CD8-positive, alpha-beta memory T cell (primary cell): ENCODE measurements at regions not wholly inside any gene's neighbourhood (a gene's known extent, or its start where the extent isn't known, plus 50 kb on each side); places are given as distances from the start of the nearest gene placed in this dataset.

Source experiments
- CTCF ChIA-PET: fragments of 350-600 bp; sonication (Branson Sonifier 250); formaldehyde crosslinking; loops from one replicate; lab custom pipeline; 2021; ENCODE audit warnings: antibody characterized with exemption; lab: Charles Lee
- POLR2A ChIA-PET: fragments of 350-600 bp; sonication (Branson Sonifier 250); formaldehyde crosslinking; loops from one replicate; lab custom pipeline; 2021; ENCODE audit warnings: antibody characterized with exemption; lab: Charles Lee
- DNase-seq, 5 donors: peaks; one replicate each; pipeline versions ENCODE4 v3.0.0 to v3.0.0-alpha.2; 2020 to 2022; ENCODE audit warnings: mixed read lengths in 1 of 5
- H3K27ac ChIP-seq: one replicate; pipeline ENCODE4 v1.7.0; 2013; ENCODE audit warnings: low read depth, mild to moderate bottlenecking, low read length, moderate library complexity
- H3K27me3 ChIP-seq: 2 replicates; pipeline ENCODE4 v1.7.0; 2013; ENCODE audit warnings: low read length, mild to moderate bottlenecking; ENCODE audit not compliant: insufficient read depth, poor library complexity, severe bottlenecking
- H3K36me3 ChIP-seq: 2 replicates; pipeline ENCODE4 v1.7.0; 2013; ENCODE audit warnings: mild to moderate bottlenecking, low read length, moderate library complexity; ENCODE audit not compliant: insufficient read depth
- H3K4me1 ChIP-seq: 2 replicates; pipeline ENCODE4 v1.7.0; 2013; ENCODE audit warnings: mild to moderate bottlenecking, low read length, moderate library complexity; ENCODE audit not compliant: insufficient read depth
- H3K4me3 ChIP-seq: 2 replicates; pipeline ENCODE4 v1.7.0; 2013; ENCODE audit warnings: mild to moderate bottlenecking, low read length
- H3K9me3 ChIP-seq: 2 replicates; pipeline ENCODE4 v1.7.0; 2013; ENCODE audit warnings: mild to moderate bottlenecking, low read length
- H3K27ac Mint-ChIP-seq, 8 donors: one replicate each; pipeline ENCODE4 v1.8.0; 2020 to 2021; ENCODE audit warnings: mixed read lengths in 8 of 8, mild to moderate bottlenecking in 6 of 8, inconsistent platforms in 3 of 8, moderate library complexity in 3 of 8
- H3K27me3 Mint-ChIP-seq, 2 donors: one replicate each; pipeline ENCODE4 v1.8.0; 2020 to 2021; ENCODE audit warnings: mixed read lengths in 2 of 2, mild to moderate bottlenecking in 1 of 2, moderate library complexity in 1 of 2
- H3K36me3 Mint-ChIP-seq, 3 donors: one replicate each; pipeline ENCODE4 v1.8.0; 2020 to 2021; ENCODE audit warnings: mixed read lengths in 3 of 3, inconsistent platforms in 1 of 3, mild to moderate bottlenecking in 1 of 3
- H3K4me1 Mint-ChIP-seq, 3 donors: one replicate each; pipeline ENCODE4 v1.8.0; 2020 to 2021; ENCODE audit warnings: mixed read lengths in 3 of 3, inconsistent platforms in 1 of 3, mild to moderate bottlenecking in 1 of 3
- H3K4me3 Mint-ChIP-seq, 7 donors: one replicate each; pipeline ENCODE4 v1.8.0; 2020 to 2021; ENCODE audit warnings: mixed read lengths in 7 of 7, mild to moderate bottlenecking in 6 of 7, moderate library complexity in 4 of 7, inconsistent platforms in 2 of 7
- H3K9me3 Mint-ChIP-seq, 5 donors: one replicate each; pipeline ENCODE4 v1.8.0; 2020 to 2022; ENCODE audit warnings: mixed read lengths in 5 of 5, mild to moderate bottlenecking in 3 of 5, moderate library complexity in 2 of 5, inconsistent platforms in 1 of 5

DNA sequence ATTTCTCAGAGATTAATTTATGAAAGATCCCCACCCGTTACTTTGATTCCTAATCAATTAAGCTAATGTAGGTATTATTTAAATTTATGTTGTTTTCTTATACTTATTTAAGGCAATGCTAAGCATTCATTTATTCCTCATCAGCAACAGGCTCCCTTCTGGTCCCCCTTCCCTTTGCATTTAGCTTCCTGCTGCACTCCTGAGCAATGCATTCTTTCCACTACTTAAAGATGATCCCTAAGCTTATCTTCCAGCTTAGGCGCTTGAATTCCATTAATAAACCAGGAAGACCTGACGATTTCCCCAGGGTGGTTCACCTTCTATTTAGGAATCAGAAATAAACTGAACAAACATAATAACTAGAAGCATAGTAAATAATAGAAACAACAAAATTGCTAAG lies 1003.1 kb downstream of the FSTL5 start:
- no peak overlapping the region for H3K4me3 Mint-ChIP-seq
- Histone ChIP-seq H3K4me3 (no peak overlapping the region), H3K27ac (no peak overlapping the region), H3K4me1 (no peaks in the 10 kb centered on the region), H3K27me3 (no peaks in the 10 kb centered on the region), H3K36me3 (no peaks in the 10 kb centered on the region), H3K9me3 (no peaks in the 10 kb centered on the region)
- ChIA-PET POLR2A (no interaction called here), CTCF (no interaction called here)
- H3K9me3 Mint-ChIP-seq = peaks cover 7 to 12% (median 11%) of the 10 kb centered on the region in 5 donors
- DNase-seq = no peak
- H3K27me3 Mint-ChIP-seq = no peaks in the 10 kb centered on the region
- H3K36me3 Mint-ChIP-seq = no peaks in the 10 kb centered on the region
- no peaks in the 10 kb centered on the region for H3K4me1 Mint-ChIP-seq
- H3K27ac Mint-ChIP-seq = peak overlapping the region in 1 of 8 donors; percentile 50

DNA sequence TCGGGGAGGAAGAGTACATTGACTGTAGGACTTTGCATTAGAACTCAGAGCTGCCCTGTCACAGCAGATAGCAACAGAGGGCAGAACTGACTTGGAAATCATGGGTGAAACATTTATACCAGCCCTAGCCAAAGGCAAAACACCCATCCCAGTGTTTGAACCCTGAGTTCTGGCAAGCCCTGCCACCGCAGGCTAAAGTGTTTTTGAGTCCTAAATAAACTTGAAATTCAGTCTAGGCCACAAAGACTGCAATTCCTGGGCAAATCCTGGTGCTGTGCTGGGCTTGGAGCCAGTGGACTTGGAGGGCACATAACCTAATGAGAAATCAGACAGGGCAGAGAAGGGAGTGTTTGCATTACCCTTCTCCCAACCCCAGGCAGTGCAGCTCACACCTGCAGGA lies 1015.7 kb downstream of the FSTL5 start:
- Histone ChIP-seq H3K27ac (no peak overlapping the region), H3K4me1 (no peaks in the 10 kb centered on the region), H3K4me3 (no peak overlapping the region), H3K9me3 (no peaks in the 10 kb centered on the region), H3K36me3 (no peaks in the 10 kb centered on the region), H3K27me3 (no peaks in the 10 kb centered on the region)
- ChIA-PET POLR2A (no interaction called here), CTCF (no interaction called here)
- Mint-ChIP-seq H3K27ac (no peak overlapping the region), H3K27me3 (no peaks in the 10 kb centered on the region), H3K4me3 (no peak overlapping the region), H3K4me1 (no peaks in the 10 kb centered on the region), H3K36me3 (no peaks in the 10 kb centered on the region), H3K9me3 (peaks cover 5 to 20% (median 16%) of the 10 kb centered on the region in 5 donors)
- no peak for DNase-seq

DNA sequence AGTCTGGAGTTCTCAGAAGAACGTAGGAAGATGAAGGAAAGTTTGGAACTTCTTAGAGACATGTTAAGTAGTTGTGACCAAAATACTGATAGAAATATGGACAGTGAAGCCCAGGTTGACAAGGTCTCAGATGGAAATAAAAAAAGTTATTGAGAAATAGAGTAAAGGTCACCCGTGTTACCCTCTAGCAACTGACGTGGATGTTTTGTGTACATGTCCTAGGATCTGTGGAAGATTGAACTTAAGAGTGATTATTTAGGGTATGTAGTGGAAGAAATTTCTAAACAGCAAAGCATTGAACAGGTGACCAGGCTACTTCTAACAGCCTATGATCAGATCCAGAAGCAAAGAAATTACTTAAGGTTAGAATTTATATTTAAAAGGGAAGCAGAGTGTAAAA lies 1020.4 kb downstream of the FSTL5 start:
- ChIA-PET POLR2A (no interaction called here), CTCF (no interaction called here)
- no peak overlapping the region for H3K27ac ChIP-seq
- Mint-ChIP-seq H3K4me1 (no peaks in the 10 kb centered on the region), H3K36me3 (no peaks in the 10 kb centered on the region), H3K27ac (no peak overlapping the region), H3K9me3 (peaks cover 10 to 46% (median 15%) of the 10 kb centered on the region in 5 donors), H3K27me3 (no peaks in the 10 kb centered on the region), H3K4me3 (no peak overlapping the region)
- H3K4me3 ChIP-seq = no peak overlapping the region
- H3K4me1 ChIP-seq = no peaks in the 10 kb centered on the region
- no peak for DNase-seq
- H3K27me3 ChIP-seq = no peaks in the 10 kb centered on the region
- no peaks in the 10 kb centered on the region for H3K36me3 ChIP-seq
- no peaks in the 10 kb centered on the region for H3K9me3 ChIP-seq

DNA sequence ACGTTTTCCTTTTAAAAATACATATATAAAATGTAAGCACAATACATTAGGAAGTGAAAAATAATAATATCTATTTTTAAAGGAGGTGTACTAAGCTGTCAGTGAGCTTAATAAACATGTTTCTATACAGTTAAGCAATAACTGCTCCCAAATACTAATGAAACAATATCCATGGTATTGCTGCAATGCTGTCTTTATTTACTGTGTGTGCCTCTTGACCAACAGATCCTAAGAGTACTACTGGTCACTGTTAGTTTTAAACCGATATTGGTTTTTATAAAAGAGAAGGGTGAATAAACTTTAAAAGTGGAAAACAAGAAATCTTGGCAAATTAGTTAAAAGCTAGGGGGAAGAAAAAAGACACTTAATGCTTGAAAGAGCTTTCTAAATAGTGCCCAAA lies 1029.0 kb downstream of the FSTL5 start:
- Mint-ChIP-seq H3K27me3 (no peaks in the 10 kb centered on the region), H3K9me3 (peaks cover under 1 to 40% (median 14%) of the 10 kb centered on the region in 5 donors), H3K4me1 (no peaks in the 10 kb centered on the region), H3K36me3 (peaks cover 0 to 2% (median 0%) of the 10 kb centered on the region in 3 donors), H3K27ac (no peak overlapping the region), H3K4me3 (no peak overlapping the region)
- no peaks in the 10 kb centered on the region for H3K27me3 ChIP-seq
- no peak for DNase-seq
- POLR2A ChIA-PET = no interaction called here
- H3K27ac ChIP-seq = no peak overlapping the region
- CTCF ChIA-PET = no interaction called here
- H3K36me3 ChIP-seq = no peaks in the 10 kb centered on the region
- no peaks in the 10 kb centered on the region for H3K4me1 ChIP-seq
- H3K4me3 ChIP-seq = no peak overlapping the region
- H3K9me3 ChIP-seq = no peaks in the 10 kb centered on the region

DNA sequence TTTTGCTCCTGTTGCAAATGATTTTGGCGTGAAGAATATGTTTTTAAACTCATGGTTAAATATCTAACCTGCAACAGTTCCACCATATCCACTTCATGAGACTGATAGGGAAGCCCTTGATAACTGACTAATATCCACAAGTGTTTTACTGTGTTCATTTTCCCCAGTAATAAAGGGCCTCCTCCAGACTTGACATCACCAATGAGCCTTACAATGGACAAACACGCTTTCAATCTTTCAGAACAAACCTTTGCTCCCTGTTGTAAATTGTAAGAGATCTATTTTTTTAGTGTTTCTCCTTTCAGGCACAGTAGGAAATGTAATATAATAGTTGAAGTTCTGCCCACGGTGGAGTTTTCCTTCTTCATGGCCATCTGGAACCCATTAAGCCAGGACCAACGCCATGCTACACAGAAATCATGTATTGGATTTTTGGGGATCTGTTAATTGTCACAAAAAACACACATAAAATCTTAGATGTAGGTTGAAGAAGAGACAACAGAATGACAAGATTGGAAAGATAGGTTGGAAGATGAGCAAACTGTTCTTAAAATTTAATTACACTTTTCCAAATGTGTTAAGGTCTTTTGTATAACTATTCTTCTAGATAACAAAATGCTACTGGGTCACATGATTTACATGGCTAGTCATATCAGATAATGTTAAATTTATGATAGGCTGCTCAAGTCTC lies 1030.1 kb downstream of the FSTL5 start:
- Histone ChIP-seq H3K27ac (no peak overlapping the region), H3K4me3 (no peak overlapping the region), H3K9me3 (no peaks in the 10 kb centered on the region), H3K27me3 (no peaks in the 10 kb centered on the region), H3K4me1 (no peaks in the 10 kb centered on the region), H3K36me3 (no peaks in the 10 kb centered on the region)
- CTCF ChIA-PET = no interaction called here
- H3K4me1 Mint-ChIP-seq = no peaks in the 10 kb centered on the region
- H3K36me3 Mint-ChIP-seq = peaks cover 0 to 2% (median 0%) of the 10 kb centered on the region in 3 donors
- no peak overlapping the region for H3K27ac Mint-ChIP-seq
- POLR2A ChIA-PET = no interaction called here
- DNase-seq = no peak
- H3K4me3 Mint-ChIP-seq = no peak overlapping the region
- peaks cover 3 to 35% (median 14%) of the 10 kb centered on the region in 5 donors for H3K9me3 Mint-ChIP-seq
- H3K27me3 Mint-ChIP-seq = no peaks in the 10 kb centered on the region

- Histone ChIP-seq H3K9me3 (no peaks in the 10 kb centered on the region), H3K36me3 (no peaks in the 10 kb centered on the region), H3K27ac (no peak overlapping the region), H3K27me3 (no peaks in the 10 kb centered on the region), H3K4me1 (no peaks in the 10 kb centered on the region), H3K4me3 (no peak overlapping the region)
- peaks cover 0 to 2% (median 0%) of the 10 kb centered on the region in 3 donors for H3K36me3 Mint-ChIP-seq
- H3K27me3 Mint-ChIP-seq = no peaks in the 10 kb centered on the region
- no peak overlapping the region for H3K27ac Mint-ChIP-seq
- DNase-seq = no peak
- no peak overlapping the region for H3K4me3 Mint-ChIP-seq
- H3K9me3 Mint-ChIP-seq = peaks cover 3 to 30% (median 14%) of the 10 kb centered on the region in 5 donors
- ChIA-PET CTCF (no interaction called here), POLR2A (no interaction called here)
- no peaks in the 10 kb centered on the region for H3K4me1 Mint-ChIP-seq
Observed at GRCh38 chr4:161132715-161133425, 1030.9 kb downstream of the FSTL5 start.

GRCh38 chr4:161121451-161121850 lies 1042.3 kb downstream of the FSTL5 start:
- CTCF ChIA-PET = no interaction called here
- H3K36me3 ChIP-seq = no peaks in the 10 kb centered on the region
- H3K27ac ChIP-seq = no peak overlapping the region
- Mint-ChIP-seq H3K36me3 (no peaks in the 10 kb centered on the region), H3K9me3 (peaks cover 0 to 25% (median 12%) of the 10 kb centered on the region in 5 donors), H3K4me3 (no peak overlapping the region), H3K27me3 (no peaks in the 10 kb centered on the region), H3K4me1 (no peaks in the 10 kb centered on the region), H3K27ac (no peak overlapping the region)
- POLR2A ChIA-PET = no interaction called here
- no peaks in the 10 kb centered on the region for H3K4me1 ChIP-seq
- no peak overlapping the region for H3K4me3 ChIP-seq
- no peaks in the 10 kb centered on the region for H3K9me3 ChIP-seq
- H3K27me3 ChIP-seq = no peaks in the 10 kb centered on the region
- no peak for DNase-seq

DNA sequence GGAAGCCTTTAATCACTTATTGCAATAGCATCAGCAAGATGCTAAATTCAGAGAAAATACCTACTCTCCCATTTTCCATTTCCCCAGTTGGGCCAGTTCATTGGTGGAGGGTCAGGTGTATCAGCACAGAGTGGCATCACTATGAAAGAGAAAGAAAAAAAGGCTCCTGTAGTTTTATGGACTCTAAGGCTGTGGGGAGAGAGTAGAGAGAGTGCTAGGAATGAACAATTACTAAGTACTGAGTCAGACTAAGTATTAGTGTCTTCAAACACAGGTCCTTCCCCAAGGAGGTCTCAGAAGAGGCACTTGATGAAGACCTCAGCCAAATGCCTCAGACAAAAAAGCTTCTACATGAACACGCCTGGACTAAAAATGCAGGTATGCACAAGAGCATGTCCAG lies 1061.9 kb downstream of the FSTL5 start:
- Mint-ChIP-seq H3K9me3 (peaks cover 2 to 54% (median 19%) of the 10 kb centered on the region in 5 donors), H3K27me3 (no peaks in the 10 kb centered on the region)
- POLR2A ChIA-PET = no interaction called here

More for the DNA sequence above, 1061.9 kb downstream of the FSTL5 start:
- H3K36me3 Mint-ChIP-seq = no peaks in the 10 kb centered on the region
- Histone ChIP-seq H3K27me3 (no peaks in the 10 kb centered on the region), H3K4me1 (no peaks in the 10 kb centered on the region), H3K9me3 (no peaks in the 10 kb centered on the region), H3K27ac (no peak overlapping the region), H3K4me3 (no peak overlapping the region), H3K36me3 (no peaks in the 10 kb centered on the region)
- no peaks in the 10 kb centered on the region for H3K4me1 Mint-ChIP-seq
- CTCF ChIA-PET = no interaction called here
- no peak overlapping the region for H3K27ac Mint-ChIP-seq
- no peak overlapping the region for H3K4me3 Mint-ChIP-seq
- DNase-seq = no peak
